Kidney (tissue), 13 donors: ENCODE measurements at regions not wholly inside any gene's neighbourhood (a gene's known extent, or its start where the extent isn't known, plus 50 kb on each side); places are given as distances from the start of the nearest gene placed in this dataset.

Source experiments
- DNase-seq, 5 donors: peaks; one replicate each; pipeline ENCODE4 v3.0.0-alpha.2; 2013 to 2020
- FAIRE-seq: peaks from 2 replicates; lab custom pipeline; 2012; peaks lifted over from hg19 to GRCh38; lab: Jason Lieb, UNC
- H3K27ac ChIP-seq, 2 donors: one replicate each; pipeline ENCODE4 v1.7.0; 2013; ENCODE audit warnings: low read depth in 2 of 2, low read length in 2 of 2, inconsistent platforms in 1 of 2
- H3K27me3 ChIP-seq: one replicate; pipeline ENCODE4 v1.7.1; 2013; ENCODE audit warnings: low read length, inconsistent platforms; ENCODE audit not compliant: control insufficient read depth, insufficient read depth
- H3K36me3 ChIP-seq, 3 donors: one replicate each; pipeline versions ENCODE4 v1.7.0 to v1.7.1; 2013; ENCODE audit warnings: low read length in 3 of 3, control low read depth in 1 of 3, inconsistent platforms in 1 of 3; ENCODE audit not compliant: insufficient read depth in 3 of 3, control insufficient read depth in 2 of 3
- H3K4me1 ChIP-seq, 3 donors: one replicate each; pipeline versions ENCODE4 v1.7.0 to v1.7.1; 2013; ENCODE audit warnings: low read length in 3 of 3, inconsistent platforms in 1 of 3, low read depth in 1 of 3; ENCODE audit not compliant: control insufficient read depth in 2 of 3, insufficient read depth in 2 of 3
- H3K4me3 ChIP-seq, 3 donors: one replicate each; pipeline versions ENCODE4 v1.7.0 to v1.8.1; 2013; ENCODE audit warnings: low read length in 3 of 3, control low read depth in 1 of 3, inconsistent platforms in 1 of 3
- H3K9ac ChIP-seq, 3 donors: one replicate each; pipeline versions ENCODE4 v1.7.0 to v1.7.1; 2013; ENCODE audit warnings: low read length in 3 of 3, control low read depth in 1 of 3, inconsistent platforms in 1 of 3
- H3K9me3 ChIP-seq, 3 donors: one replicate each; pipeline versions ENCODE4 v1.7.0 to v1.7.1; 2013; ENCODE audit warnings: low read length in 3 of 3, control low read depth in 1 of 3, inconsistent platforms in 1 of 3; ENCODE audit not compliant: control insufficient read depth in 2 of 3, insufficient read depth in 1 of 3
- CTCF ChIP-seq: IDR thresholded peaks from 3 replicates; pipeline ENCODE4 v1.5.1; 2012; ENCODE audit warnings: mild to moderate bottlenecking, moderate library complexity, borderline replicate concordance; ENCODE audit not compliant: insufficient read depth; ENCODE audit errors: extremely low read depth
- intact Hi-C: fragments of 100-400 bp; cut with DNase I; formaldehyde crosslinking; loops from one replicate; pipeline ENCODE4 v1.11.1; 2022
- donor health status: control.
- donor health status: control.
- donor health status: control.
- donor health status: control.
- donor health status: control.
- donor health status: DM: yes; HTN: yes; CAD: no.
- donor health status: Normal renal cell carcinoma (clear cell type).

GRCh38 chr9:24766081-24766480, 220.4 kb upstream of the IZUMO3 start:
- no peak for TF ChIP-seq CTCF
- Histone ChIP-seq H3K36me3 (no peaks in the 10 kb centered on the region), H3K9me3 (no peaks in the 10 kb centered on the region), H3K4me3 (no peak overlapping the region), H3K4me1 (no peaks in the 10 kb centered on the region), H3K27ac (no peak overlapping the region), H3K27me3 (no peaks in the 10 kb centered on the region), H3K9ac (no peak overlapping the region)
- FAIRE-seq = no peak
- intact Hi-C loops = no loop called here
- DNase-seq = no peak

- H3K27me3 ChIP-seq = no peaks in the 10 kb centered on the region
- no peaks in the 10 kb centered on the region for H3K36me3 ChIP-seq
- DNase-seq (no peak), FAIRE-seq (no peak)
- intact Hi-C loops = no loop called here
- no peak overlapping the region for H3K4me3 ChIP-seq
- H3K4me1 ChIP-seq = no peaks in the 10 kb centered on the region
- no peak for TF ChIP-seq CTCF
- H3K9me3 ChIP-seq = no peaks in the 10 kb centered on the region
- no peak overlapping the region for H3K27ac ChIP-seq
- H3K9ac ChIP-seq = no peak overlapping the region
Observed at GRCh38 chr9:24765025-24765756, 219.5 kb upstream of the IZUMO3 start.

- Histone ChIP-seq H3K27ac (no peak overlapping the region), H3K4me1 (no peaks in the 10 kb centered on the region), H3K4me3 (no peak overlapping the region), H3K9ac (no peak overlapping the region), H3K9me3 (no peaks in the 10 kb centered on the region), H3K27me3 (no peaks in the 10 kb centered on the region), H3K36me3 (no peaks in the 10 kb centered on the region)
- DNase-seq (peak in 1 of 5 donors; percentile 68), FAIRE-seq (no peak)
- intact Hi-C loops = no loop called here
- no peak for TF ChIP-seq CTCF
Observed at GRCh38 chr9:24738421-24738961, 192.8 kb upstream of the IZUMO3 start.
